HepG2 (cell line): ENCODE measurements at regions not wholly inside any gene's neighbourhood (a gene's known extent, or its start where the extent isn't known, plus 50 kb on each side); places are given as distances from the start of the nearest gene placed in this dataset.

Experiments used
- ATAC-seq: fragments of 200-7000 bp; cut with Tn5 transposase; 3 replicates; pipeline ENCODE4 v1.9.1; 2020; ENCODE audit warnings: mild to moderate bottlenecking, moderate library complexity
- BruUV-seq: library from RNA; stranded (reverse); fragments of 400-500 nt; replicated peaks from 2 replicates; lab custom pipeline; 2021; lab: Mats Ljungman, UMichigan
- CTCF ChIA-PET: fragments of 300-600 bp; formaldehyde crosslinking; extraction: SDS; loops from one replicate; lab custom pipeline; 2021; ENCODE audit warnings: low total read pairs, inconsistent platforms, low intra/inter-chr PET ratio; lab: Yijun Ruan, JAX
- POLR2A ChIA-PET: fragments of 350-600 bp; sonication (Branson Sonifier 250); formaldehyde crosslinking; loops from one replicate; lab custom pipeline; 2020; ENCODE audit warnings: antibody characterized with exemption, inconsistent platforms; lab: Yijun Ruan, JAX
- DNase-seq: peaks from one replicate; pipeline ENCODE4 v3.0.0-alpha.2; 2015; ENCODE audit warnings: low spot score
- FAIRE-seq: peaks from 3 replicates; lab custom pipeline; 2011; peaks lifted over from hg19 to GRCh38; lab: Jason Lieb, UNC
- H2AFZ ChIP-seq: one replicate; pipeline ENCODE4 v1.6.1; 2011; ENCODE audit warnings: low read length, inconsistent platforms
- H3K27ac ChIP-seq: fragments of 300-600 bp; 3 replicates; pipeline ENCODE4 v1.8.0; 2011; ENCODE audit warnings: mixed run types, mild to moderate bottlenecking, mixed read lengths, low read length, inconsistent platforms; ENCODE audit not compliant: insufficient read depth; ENCODE audit errors: extremely low read length
- H3K27me3 ChIP-seq, 2 experiments: fragments of 200-600 bp in 1 of 2; 2 replicates in 1 of 2; 3 replicates in 1 of 2; pipeline versions ENCODE4 v1.6.0 to v1.8.0; 2011; ENCODE audit warnings: low read length in 2 of 2, mild to moderate bottlenecking in 2 of 2, moderate library complexity in 2 of 2, inconsistent platforms in 1 of 2; ENCODE audit not compliant: insufficient read depth in 2 of 2, control insufficient read depth in 1 of 2
- H3K36me3 ChIP-seq, 2 experiments: fragments of 200-600 bp in 1 of 2; replicated peaks in 1 of 2; 2 replicates in 1 of 2; 3 replicates in 1 of 2; pipeline versions ENCODE4 v1.5.1 to v1.8.0; 2011; ENCODE audit warnings: low read length in 2 of 2, inconsistent platforms in 1 of 2; ENCODE audit not compliant: insufficient read depth in 2 of 2, control insufficient read depth in 1 of 2
- H3K4me1 ChIP-seq: 2 replicates; pipeline ENCODE4 v1.5.1; 2012; ENCODE audit warnings: low read length, inconsistent platforms; ENCODE audit not compliant: insufficient read depth
- H3K4me2 ChIP-seq: 2 replicates; pipeline ENCODE4 v1.6.0; 2011; ENCODE audit warnings: low read depth, low read length, inconsistent platforms
- H3K4me3 ChIP-seq, 3 experiments: fragments of 200-600 bp in 1 of 3; sonication (generic), shearing (Covaris generic) in 1 of 3; replicated peaks in 1 of 3; 2 replicates each; pipeline ENCODE4 v1.5.1; 2011 to 2016; ENCODE audit warnings: low read length in 3 of 3, inconsistent platforms in 2 of 3, low read depth in 2 of 3, mild to moderate bottlenecking in 2 of 3, control low read depth in 1 of 3, mixed read lengths in 1 of 3; ENCODE audit not compliant: insufficient read depth in 1 of 3
- H3K79me2 ChIP-seq: one replicate; pipeline ENCODE4 v1.6.1; 2011; ENCODE audit warnings: low read length, inconsistent platforms; ENCODE audit not compliant: insufficient read depth
- H3K9ac ChIP-seq: 2 replicates; pipeline ENCODE4 v1.6.0; 2011; ENCODE audit warnings: mild to moderate bottlenecking, low read depth, low read length, inconsistent platforms; ENCODE audit not compliant: insufficient read depth
- H3K9me3 ChIP-seq: 2 replicates; pipeline ENCODE4 v1.5.1; 2012; ENCODE audit warnings: mild to moderate bottlenecking, low read length
- H4K20me1 ChIP-seq: 2 replicates; pipeline ENCODE4 v1.6.0; 2011; ENCODE audit warnings: inconsistent platforms, mild to moderate bottlenecking, low read length, moderate library complexity; ENCODE audit not compliant: insufficient read depth
- POLR2AphosphoS2 ChIP-seq: IDR thresholded peaks from 2 replicates; pipeline ENCODE4 v1.6.1; 2011; ENCODE audit warnings: low read depth, low read length, improper control_type of control experiment
- SCMH1 ChIP-seq: sonication (generic); formaldehyde crosslinking; IDR thresholded peaks from 2 replicates; pipeline ENCODE4 v1.9.0; 2021; ENCODE audit warnings: missing genetic modification reagents, mild to moderate bottlenecking, borderline replicate concordance
- SMC3 ChIP-seq: IDR thresholded peaks from 2 replicates; pipeline ENCODE4 v1.6.1; 2011; ENCODE audit warnings: low read length, improper control_type of control experiment
- STAG1 ChIP-seq: sonication (generic); formaldehyde crosslinking; IDR thresholded peaks from 2 replicates; pipeline ENCODE4 v1.4.0; 2020; ENCODE audit warnings: missing genetic modification reagents
- TBP ChIP-seq: sonication (generic); formaldehyde crosslinking; IDR thresholded peaks from 2 replicates; pipeline ENCODE4 v1.5.0; 2020; ENCODE audit warnings: missing genetic modification reagents
- TCF7L2 ChIP-seq: IDR thresholded peaks from 2 replicates; pipeline ENCODE4 v1.6.1; 2011; ENCODE audit warnings: mild to moderate bottlenecking, low read depth, low read length, moderate library complexity
- ZBTB1 ChIP-seq: sonication (generic); formaldehyde crosslinking; IDR thresholded peaks from 2 replicates; pipeline ENCODE4 v1.4.0; 2020; ENCODE audit warnings: missing genetic modification reagents, borderline replicate concordance
- ZNF180 ChIP-seq: sonication (generic); formaldehyde crosslinking; IDR thresholded peaks from 2 replicates; pipeline ENCODE4 v1.4.0; 2020; ENCODE audit warnings: low read depth, missing genetic modification reagents, borderline replicate concordance
- WGBS: methylation state at CpG from one replicate; pipeline ENCODE4 v1.1.6; 2017; ENCODE audit warnings: low lambda C conversion rate; 5-methylcytosine and 5-hydroxymethylcytosine counted together
- in situ Hi-C: cut with HindIII; loops from 2 replicates; pipeline ENCODE4 v1.10.0; 2017; ENCODE audit warnings: low pct_unique_long_range_greater_than_20kb; ENCODE audit not compliant: extremely low pct_ligation_motif_present
- intact Hi-C: fragments of 100-400 bp; cut with micrococcal nuclease; formaldehyde crosslinking; loops from one replicate; pipeline ENCODE4 v1.10.0; 2022; ENCODE audit not compliant: unreplicated experiment
- TF ChIP-seq, protein P1 (sequence below): sonication (generic); formaldehyde crosslinking; IDR thresholded peaks from 2 replicates; pipeline ENCODE4 v1.4.0; 2020; ENCODE audit warnings: missing genetic modification reagents
- TF ChIP-seq, protein P2 (sequence below): sonication (generic); formaldehyde crosslinking; IDR thresholded peaks from 2 replicates; pipeline ENCODE4 v1.5.0; 2020; ENCODE audit warnings: mild to moderate bottlenecking, missing genetic modification reagents, moderate library complexity
- TF ChIP-seq, protein P3 (sequence below): sonication (generic); formaldehyde crosslinking; IDR thresholded peaks from 2 replicates; pipeline ENCODE4 v1.5.1; 2020; ENCODE audit warnings: missing genetic modification reagents, mild to moderate bottlenecking, borderline replicate concordance
- TF ChIP-seq, protein P4 (sequence below): sonication (generic); formaldehyde crosslinking; IDR thresholded peaks from 2 replicates; pipeline ENCODE4 v1.4.0; 2020; ENCODE audit warnings: missing genetic modification reagents

DNA sequence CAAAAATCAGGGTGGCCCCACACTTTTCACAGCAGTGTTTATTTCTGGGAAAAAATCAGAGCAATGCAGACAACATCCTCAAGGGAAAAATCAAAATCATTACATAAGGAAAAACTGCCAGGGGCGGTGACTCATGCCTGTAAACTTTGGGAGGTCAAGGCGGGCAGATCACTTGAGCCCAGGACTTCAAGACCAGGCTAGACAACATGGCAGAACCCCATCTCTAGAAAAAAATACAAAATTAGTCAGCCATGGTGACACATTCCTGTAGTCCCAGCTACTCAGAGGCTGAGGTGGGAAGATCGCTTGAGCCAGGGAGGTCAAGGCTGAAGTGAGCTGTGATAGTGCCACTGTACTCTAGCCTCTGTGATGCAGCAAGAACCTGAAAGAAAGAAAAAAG is 102.8 kb downstream of the NAF1 start:
- intact Hi-C loops (no loop called here), in situ Hi-C loops (no loop called here)
- Histone ChIP-seq H3K27ac (no peak overlapping the region), H3K4me2 (no peak overlapping the region), H3K36me3 (no peaks in the 10 kb centered on the region), H3K9ac (no peak overlapping the region), H4K20me1 (no peaks in the 10 kb centered on the region), H3K79me2 (no peaks in the 10 kb centered on the region), H3K4me1 (no peaks in the 10 kb centered on the region), H3K4me3 (no peak overlapping the region), H3K9me3 (no peaks in the 10 kb centered on the region), H2AFZ (no peak overlapping the region), H3K27me3 (no peaks in the 10 kb centered on the region)
- DNase-seq = no peak
- FAIRE-seq = no peak
- TF ChIP-seq ZBTB1 (no peak), POLR2AphosphoS2 (no peak), TCF7L2 (no peak)
- ChIA-PET POLR2A (no interaction called here), CTCF (no interaction called here)
- no TSS peak for BruUV-seq
- ATAC-seq = no peak
- 36% methylated on average over 3 of the region's 3 CpGs for WGBS

DNA sequence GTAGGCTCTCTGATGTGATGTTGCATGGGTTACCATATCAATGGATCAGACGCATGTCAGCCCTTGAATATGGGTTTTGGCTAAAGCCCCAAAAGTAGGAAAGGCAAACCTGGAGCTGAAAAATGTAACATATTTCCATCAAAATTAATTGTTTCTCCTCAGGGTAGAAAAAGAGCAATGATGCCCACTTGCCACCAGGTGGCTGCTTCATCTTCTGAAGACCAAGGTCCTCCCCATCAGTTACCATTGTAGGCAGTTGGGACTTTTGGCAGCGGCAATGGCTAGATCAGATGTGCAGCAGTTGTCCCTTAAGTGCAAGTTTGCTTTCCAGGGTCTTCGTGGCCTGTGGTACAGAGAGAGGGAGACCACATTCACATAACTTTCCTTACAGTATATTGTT is 118.2 kb downstream of the NAF1 start:
- H3K9ac ChIP-seq = no peak overlapping the region
- no peaks in the 10 kb centered on the region for H3K4me1 ChIP-seq
- no peak for FAIRE-seq
- H3K27ac ChIP-seq = no peak overlapping the region
- POLR2A ChIA-PET = no interaction called here
- ATAC-seq = peak; percentile 79
- BruUV-seq = no TSS peak
- 7% methylated on average over 3 of the region's 3 CpGs for WGBS
- TF ChIP-seq SCMH1 (CRISPR knock-in tag) = no peak
- TF ChIP-seq, protein P1, sequence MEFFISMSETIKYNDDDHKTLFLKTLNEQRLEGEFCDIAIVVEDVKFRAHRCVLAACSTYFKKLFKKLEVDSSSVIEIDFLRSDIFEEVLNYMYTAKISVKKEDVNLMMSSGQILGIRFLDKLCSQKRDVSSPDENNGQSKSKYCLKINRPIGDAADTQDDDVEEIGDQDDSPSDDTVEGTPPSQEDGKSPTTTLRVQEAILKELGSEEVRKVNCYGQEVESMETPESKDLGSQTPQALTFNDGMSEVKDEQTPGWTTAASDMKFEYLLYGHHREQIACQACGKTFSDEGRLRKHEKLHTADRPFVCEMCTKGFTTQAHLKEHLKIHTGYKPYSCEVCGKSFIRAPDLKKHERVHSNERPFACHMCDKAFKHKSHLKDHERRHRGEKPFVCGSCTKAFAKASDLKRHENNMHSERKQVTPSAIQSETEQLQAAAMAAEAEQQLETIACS (CRISPR knock-in tag) = no peak
- TF ChIP-seq, protein P2, sequence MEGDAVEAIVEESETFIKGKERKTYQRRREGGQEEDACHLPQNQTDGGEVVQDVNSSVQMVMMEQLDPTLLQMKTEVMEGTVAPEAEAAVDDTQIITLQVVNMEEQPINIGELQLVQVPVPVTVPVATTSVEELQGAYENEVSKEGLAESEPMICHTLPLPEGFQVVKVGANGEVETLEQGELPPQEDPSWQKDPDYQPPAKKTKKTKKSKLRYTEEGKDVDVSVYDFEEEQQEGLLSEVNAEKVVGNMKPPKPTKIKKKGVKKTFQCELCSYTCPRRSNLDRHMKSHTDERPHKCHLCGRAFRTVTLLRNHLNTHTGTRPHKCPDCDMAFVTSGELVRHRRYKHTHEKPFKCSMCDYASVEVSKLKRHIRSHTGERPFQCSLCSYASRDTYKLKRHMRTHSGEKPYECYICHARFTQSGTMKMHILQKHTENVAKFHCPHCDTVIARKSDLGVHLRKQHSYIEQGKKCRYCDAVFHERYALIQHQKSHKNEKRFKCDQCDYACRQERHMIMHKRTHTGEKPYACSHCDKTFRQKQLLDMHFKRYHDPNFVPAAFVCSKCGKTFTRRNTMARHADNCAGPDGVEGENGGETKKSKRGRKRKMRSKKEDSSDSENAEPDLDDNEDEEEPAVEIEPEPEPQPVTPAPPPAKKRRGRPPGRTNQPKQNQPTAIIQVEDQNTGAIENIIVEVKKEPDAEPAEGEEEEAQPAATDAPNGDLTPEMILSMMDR = peak; percentile 47
- TF ChIP-seq, protein P3, sequence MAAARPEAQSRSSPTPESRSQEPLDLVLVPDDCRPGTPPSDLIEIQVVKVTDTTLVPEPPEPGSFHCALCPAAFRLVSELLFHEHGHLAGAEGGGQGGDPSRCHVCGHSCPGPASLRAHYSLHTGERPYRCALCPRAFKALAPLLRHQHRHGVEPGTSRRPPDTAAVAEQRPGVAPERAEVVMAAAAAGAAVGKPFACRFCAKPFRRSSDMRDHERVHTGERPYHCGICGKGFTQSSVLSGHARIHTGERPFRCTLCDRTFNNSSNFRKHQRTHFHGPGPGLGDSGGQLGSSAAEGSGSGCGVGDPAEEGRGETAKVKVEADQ = no peak
- TF ChIP-seq ZNF180 = no peak
- peak; percentile 31; the same call in 1 of the 2 replicates for TF ChIP-seq STAG1 (CRISPR knock-in tag)
- TF ChIP-seq TBP (CRISPR knock-in tag) = no peak
- peak; percentile 64 for TF ChIP-seq SMC3
- TF ChIP-seq, protein P4, sequence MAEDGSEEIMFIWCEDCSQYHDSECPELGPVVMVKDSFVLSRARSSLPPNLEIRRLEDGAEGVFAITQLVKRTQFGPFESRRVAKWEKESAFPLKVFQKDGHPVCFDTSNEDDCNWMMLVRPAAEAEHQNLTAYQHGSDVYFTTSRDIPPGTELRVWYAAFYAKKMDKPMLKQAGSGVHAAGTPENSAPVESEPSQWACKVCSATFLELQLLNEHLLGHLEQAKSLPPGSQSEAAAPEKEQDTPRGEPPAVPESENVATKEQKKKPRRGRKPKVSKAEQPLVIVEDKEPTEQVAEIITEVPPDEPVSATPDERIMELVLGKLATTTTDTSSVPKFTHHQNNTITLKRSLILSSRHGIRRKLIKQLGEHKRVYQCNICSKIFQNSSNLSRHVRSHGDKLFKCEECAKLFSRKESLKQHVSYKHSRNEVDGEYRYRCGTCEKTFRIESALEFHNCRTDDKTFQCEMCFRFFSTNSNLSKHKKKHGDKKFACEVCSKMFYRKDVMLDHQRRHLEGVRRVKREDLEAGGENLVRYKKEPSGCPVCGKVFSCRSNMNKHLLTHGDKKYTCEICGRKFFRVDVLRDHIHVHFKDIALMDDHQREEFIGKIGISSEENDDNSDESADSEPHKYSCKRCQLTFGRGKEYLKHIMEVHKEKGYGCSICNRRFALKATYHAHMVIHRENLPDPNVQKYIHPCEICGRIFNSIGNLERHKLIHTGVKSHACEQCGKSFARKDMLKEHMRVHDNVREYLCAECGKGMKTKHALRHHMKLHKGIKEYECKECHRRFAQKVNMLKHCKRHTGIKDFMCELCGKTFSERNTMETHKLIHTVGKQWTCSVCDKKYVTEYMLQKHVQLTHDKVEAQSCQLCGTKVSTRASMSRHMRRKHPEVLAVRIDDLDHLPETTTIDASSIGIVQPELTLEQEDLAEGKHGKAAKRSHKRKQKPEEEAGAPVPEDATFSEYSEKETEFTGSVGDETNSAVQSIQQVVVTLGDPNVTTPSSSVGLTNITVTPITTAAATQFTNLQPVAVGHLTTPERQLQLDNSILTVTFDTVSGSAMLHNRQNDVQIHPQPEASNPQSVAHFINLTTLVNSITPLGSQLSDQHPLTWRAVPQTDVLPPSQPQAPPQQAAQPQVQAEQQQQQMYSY (CRISPR knock-in tag) = no peak
- TF ChIP-seq, all 625 proteins: peak for 3
- Histone ChIP-seq H3K36me3 (no peaks in the 10 kb centered on the region), H2AFZ (no peak overlapping the region), H3K4me3 (no peak overlapping the region), H4K20me1 (no peaks in the 10 kb centered on the region), H3K9me3 (no peaks in the 10 kb centered on the region), H3K27me3 (no peaks in the 10 kb centered on the region), H3K79me2 (no peaks in the 10 kb centered on the region), H3K4me2 (no peak overlapping the region)
- intact Hi-C loops = loop anchor here (1.0 to 5.0 kb wide), 3 partner anchors 144 to 499 kb away; partner anchors contain the start of gene NPY1R
- peak; percentile 21 for DNase-seq
- CTCF ChIA-PET = interaction anchor here (1.2 to 1.9 kb wide), 2 partner anchors 144 to 285 kb away, joined by 3 to 12 read pairs; no protein-coding TSS in a partner anchor
- in situ Hi-C loops = no loop called here
